Activated T-cell treated with anti-CD3 and anti-CD28 coated beads, Interleukin-2, amount 50 U/mL, for 48 hours (primary cell): ENCODE measurements at regions not wholly inside any gene's neighbourhood (a gene's known extent, or its start where the extent isn't known, plus 50 kb on each side); places are given as distances from the start of the nearest gene placed in this dataset.
A peak's percentile ranks its signal among the peaks of the same experiment; 100 is the strongest.
"Not testable (repeated sequence)": the region's sequence is repeated elsewhere in the genome, so short reads cannot be mapped to it uniquely, and the experiment has no call there.

Experiments used
- DNase-seq, 2 experiments: peaks; one replicate each; pipeline ENCODE4 v3.0.0-alpha.2; 2020

- no peak for DNase-seq
These were observed 256.3 kb upstream of the SDK2 start for GRCh38 chr17:73900516-73900915.

GRCh38 chr17:73901249-73901648 lies 257.0 kb upstream of the SDK2 start:
- DNase-seq, result no peak

- DNase-seq, result peak; percentile 47 to 60
These were observed 257.6 kb upstream of the SDK2 start for GRCh38 chr17:73901661-73902415.

DNA sequence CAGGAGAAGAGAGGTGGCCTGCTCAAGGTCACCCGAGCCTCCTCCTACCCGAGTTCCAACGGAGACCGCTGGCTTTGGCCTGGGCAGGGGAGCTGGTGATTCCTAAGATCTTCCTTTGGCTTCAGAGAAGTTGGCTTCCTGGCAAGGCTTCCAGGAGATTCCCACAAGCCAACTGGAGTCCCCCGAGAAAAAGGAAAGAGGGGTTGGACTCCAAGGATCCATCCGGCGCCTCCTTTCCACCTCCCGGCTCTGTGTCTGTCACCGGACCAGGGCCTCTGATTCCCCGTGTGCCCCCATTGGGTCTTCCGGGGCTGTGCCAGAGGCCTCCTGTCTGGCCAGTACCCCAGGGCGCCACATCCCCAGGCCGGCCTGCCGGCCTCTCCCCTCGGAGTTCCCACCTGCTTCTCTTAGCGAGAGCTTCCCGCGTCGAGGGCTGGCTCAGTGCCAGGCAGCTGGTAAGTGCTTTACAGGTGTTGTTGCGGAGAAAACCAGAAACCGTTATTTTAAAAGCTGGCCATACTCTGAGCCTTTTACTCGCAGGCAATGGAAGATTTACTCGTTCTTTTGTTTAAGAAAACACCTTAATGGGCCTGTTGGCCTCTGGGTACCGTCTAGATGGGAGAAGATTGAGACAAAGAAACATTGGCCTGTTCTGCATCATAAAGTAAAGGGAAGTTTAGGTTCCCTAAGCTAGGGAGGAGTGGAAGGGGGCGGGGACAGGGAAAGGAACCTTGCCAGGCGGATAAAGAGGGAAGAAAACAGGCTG lies 258.4 kb upstream of the SDK2 start:
- DNase-seq, result no peak

GRCh38 chr17:73906896-73907870 lies 262.9 kb upstream of the SDK2 start:
- DNase-seq, result no peak

DNA sequence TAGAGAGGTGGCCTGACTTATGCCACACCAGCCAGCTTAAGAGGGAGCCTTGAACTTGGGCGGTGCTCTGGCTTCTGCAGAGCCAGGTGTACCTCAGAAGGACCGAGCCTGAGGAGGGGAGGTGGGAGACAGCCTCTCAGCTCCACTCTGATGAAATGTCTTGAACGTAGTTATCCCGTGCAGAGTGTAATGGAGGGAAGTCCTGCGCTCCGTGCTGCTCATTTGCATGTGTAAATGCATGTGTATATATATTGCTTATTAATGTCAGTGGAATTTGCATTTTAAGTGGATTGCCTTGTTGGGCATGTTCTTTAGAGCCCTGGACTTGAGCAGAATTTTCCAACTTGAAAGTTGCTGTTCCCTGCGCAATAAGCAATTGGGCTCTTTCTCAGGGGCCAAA lies 264.9 kb upstream of the SDK2 start:
- no peak for DNase-seq

- no peak for DNase-seq
These were observed 266.0 kb upstream of the SDK2 start for GRCh38 chr17:73910206-73910605.

DNA sequence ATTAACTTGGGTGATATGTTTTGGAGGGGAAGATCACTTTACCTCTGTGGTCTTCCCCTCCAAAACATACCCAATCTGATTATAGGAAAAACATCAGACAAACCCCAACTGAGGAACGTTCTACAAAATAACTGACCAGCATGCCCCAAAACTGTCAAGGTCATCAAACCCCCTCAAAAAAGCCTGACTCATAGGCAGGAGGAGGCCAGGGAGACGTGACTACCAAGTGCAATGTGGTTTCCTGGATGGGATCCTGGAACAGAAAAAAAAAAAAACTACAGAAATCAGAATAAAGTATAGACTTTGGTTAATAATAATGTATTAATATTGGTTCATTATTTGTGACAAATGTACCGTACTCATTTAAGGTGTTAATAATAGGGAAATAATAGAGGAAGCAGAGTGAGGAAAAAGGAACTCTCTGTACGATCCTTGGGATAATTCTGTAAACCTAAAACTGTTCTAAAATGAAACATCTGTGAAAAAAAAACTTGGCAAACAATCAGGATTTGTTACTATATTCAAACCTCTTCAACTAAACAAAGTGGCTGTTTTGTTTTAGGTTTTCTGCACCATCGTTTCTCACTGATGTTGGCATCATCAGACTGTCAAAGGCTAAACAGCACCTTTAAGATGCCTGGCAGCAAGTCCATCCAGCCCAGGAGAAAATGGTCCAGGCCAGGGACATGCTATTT lies 266.7 kb upstream of the SDK2 start:
- DNase-seq, result no peak

DNA sequence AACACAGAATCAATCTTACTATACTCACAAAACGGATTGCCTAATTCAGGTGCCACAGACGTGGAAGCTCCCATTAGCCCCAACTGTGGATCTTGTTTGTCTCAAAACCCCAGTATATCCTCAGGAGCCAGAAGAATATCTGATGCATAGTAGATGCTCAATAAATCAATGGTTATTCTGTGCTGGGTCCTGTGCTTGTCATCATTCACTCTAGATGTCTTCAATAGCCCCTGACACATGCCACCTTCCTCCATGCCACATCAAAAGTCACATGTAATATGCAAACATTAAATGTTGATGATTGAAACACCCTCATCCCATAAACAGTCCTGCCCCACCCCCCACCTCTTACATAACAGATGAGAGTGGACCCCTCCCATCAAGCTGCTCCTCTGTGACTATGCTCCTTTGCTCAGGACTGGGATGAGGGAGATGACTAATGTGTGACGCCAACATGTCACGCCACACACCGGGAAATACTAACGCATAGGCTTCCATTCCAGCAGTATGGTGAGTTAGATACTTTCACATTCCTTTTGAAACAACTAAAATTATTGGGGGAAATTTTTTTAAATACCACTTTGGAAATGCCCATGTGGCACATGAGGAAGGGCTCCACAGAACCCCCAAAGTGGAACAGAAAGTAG lies 267.6 kb upstream of the SDK2 start:
- no peak for DNase-seq

DNA sequence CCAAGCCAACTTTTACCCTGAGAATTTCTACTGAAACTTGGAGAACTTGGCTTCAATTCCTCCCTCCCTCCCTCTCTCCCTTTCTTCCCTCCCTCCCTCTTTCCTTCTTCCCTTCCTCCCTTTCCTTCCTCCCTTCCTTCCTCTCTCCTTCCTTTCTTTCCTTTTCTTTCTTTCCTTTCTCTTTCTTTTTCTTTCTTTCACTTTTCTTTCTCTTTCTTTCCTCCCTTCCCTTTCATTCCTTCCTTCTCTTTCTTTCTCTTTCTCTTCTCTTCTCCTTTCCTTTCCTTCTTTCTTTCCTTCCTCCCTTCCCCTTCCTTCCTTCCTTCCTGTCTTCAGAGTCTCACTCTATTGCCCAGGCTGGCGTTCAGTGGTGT lies 268.1 kb upstream of the SDK2 start:
- no peak for DNase-seq

DNA sequence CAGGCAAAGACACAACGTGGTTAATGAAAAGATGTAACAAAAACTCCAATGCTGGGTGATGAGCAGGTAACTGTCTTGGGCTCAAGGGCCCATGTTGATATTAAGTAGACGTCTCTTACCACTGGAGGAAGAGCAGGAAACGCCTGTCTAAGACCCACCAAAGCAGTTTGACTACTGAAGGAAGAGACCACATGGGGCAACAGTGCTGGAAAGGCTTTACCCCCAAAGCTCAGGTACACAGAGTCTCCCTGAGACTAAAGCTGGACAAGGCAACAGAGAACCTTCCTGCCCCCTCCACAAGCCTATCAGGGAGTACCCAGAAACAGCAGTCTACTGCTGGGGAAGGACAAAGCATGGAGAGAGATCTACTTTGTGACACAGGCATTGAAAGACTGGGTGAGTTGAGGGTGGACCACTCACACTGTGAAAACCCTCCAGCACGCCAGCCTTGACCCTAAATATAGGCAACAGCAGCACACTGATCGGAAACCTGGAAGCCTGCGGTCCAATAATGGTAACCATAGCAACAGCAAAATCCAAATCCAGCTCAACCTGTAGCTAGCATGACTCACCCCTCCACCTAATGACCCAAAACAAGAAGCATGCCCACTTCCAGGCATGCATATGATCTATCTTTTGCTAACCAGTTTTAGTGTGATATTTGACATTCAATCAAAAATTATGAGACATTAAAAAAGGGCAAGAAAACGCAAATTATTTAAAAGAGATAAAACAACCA lies 270.5 kb upstream of the SDK2 start:
- no peak for DNase-seq

DNA sequence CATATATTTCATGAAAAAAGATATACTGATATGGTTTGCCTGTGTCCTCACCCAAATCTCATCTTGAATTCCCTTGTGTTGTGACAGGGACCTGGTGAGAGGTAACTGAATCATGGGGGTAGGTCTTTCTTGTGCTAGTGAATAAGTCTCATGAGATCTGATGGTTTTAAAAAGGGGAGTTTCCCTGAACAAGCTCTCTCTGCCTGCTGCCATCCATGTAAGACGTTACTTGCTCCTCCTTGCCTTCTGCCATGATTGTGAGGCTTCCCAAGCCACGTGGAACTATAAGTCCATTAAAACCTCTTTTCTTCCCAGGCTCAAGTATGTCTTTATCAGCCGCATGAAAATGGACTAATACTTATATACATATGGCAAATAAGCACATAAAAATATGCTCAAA lies 274.8 kb upstream of the SDK2 start:
- not testable (repeated sequence) for DNase-seq

DNA sequence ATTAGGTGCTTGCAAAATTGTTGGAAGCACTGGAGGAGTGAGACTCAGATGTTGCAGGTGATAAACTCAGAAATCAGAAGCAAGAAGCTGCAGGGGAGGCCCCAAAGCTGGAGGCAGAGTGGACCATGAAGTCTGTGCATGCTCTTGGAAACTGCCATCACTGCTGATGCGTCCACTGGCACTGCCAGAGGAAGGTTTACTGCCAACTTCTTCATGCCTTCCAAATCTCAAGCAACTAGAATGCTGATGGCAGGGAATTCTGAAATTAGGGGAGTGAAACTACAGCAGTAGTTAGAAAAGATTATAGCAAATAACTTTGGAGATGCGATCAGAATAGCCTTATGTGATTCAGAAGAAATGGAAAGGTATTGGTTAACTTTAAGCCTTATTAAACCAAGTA lies 277.1 kb upstream of the SDK2 start:
- DNase-seq, result no peak

DNA sequence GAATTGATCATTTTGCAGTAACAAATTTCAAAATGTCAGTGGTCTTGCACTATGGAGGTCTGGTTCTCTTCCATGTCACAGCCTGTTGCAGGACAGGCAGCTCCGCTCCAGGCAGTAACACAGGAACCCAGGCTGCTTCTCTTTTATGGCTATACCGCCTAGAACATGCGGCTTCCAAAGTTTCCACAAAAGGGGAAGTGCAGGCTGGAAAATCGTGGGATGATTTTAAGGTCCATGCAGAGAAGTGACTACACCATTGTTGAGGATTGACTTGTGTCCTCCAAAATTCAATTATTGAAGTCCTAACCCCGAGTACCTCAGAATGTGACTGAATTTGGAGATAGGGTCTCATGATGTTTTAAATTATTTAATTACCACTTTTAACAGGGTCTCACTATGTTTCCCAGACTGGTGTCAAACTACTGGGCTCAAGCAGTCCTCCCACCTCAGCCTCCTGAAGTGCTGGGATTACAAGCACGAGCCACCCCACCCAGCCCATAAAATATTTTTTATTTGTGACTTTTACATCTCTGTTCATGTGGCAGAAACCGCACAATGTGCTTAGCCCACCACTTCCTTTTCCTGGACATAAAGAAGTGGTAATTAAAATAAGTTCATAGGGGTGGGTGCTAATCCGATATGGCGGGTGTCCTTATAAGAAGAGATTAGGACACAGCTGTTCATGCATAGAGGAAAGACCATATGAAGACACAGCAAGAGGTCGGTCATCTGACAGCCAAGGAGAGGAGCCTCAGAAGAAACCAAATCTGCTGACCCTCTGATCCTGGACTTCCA lies 279.2 kb upstream of the RPL38 start:
- no peak for DNase-seq

- DNase-seq, result no peak
These were observed 278.6 kb upstream of the RPL38 start for GRCh38 chr17:73924909-73925186.

- no peak for DNase-seq
These were observed 273.5 kb upstream of the RPL38 start for GRCh38 chr17:73929860-73930430.

- DNase-seq, result no peak
These were observed 271.2 kb upstream of the RPL38 start for GRCh38 chr17:73932216-73932749.

DNA sequence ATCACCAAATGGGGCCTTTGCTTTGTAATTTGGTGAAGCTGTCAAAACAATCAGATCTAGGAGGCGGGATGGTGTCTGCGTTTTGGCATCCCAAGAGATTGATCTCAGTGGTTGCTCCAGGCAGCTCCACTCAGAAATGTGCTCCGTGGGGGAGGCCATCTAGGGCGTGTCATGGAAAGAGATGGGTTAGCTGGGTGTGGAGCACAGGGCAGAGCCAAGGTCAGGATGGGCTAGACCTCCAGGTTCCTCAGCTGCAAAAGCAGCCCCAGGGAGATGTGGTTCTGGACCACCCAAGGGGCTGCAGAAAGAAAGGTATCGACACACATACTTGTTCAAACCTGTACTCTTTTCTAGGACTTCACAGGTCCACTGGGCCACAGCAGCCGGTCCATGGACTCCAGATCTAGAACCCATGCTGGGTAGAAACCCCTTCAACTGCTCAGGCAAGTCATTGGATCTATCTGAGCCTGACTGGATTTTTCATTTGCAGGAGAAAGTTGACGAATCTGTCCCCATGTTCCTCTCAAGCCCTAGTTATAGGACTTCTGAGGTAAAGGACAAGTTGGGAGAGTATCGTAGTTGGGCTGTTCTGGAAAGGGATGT lies 270.2 kb upstream of the RPL38 start:
- DNase-seq, result no peak

- DNase-seq, result no peak
These were observed 269.6 kb upstream of the RPL38 start for GRCh38 chr17:73933871-73934270.

GRCh38 chr17:73934696-73935095 lies 268.8 kb upstream of the RPL38 start:
- no peak for DNase-seq
